IPS DF 4.7 (cell line): ENCODE measurements at regions not wholly inside any gene's neighbourhood (a gene's known extent, or its start where the extent isn't known, plus 50 kb on each side); places are given as distances from the start of the nearest gene placed in this dataset.
"Not testable (repeated sequence)": the region's sequence is repeated elsewhere in the genome, so short reads cannot be mapped to it uniquely, and the experiment has no call there.

Experiments used
- DNase-seq: peaks from one replicate; pipeline ENCODE4 v3.0.0-alpha.2; 2013; ENCODE audit warnings: low spot score; ENCODE audit errors: extremely low read depth

- no peak for DNase-seq
Observed at GRCh38 chrX:1140236-1140681, 72.2 kb downstream of the CRLF2 start.

- DNase-seq = no peak
Observed at GRCh38 chrX:1139185-1139500, 73.3 kb downstream of the CRLF2 start.

- DNase-seq = no peak
Observed at GRCh38 chrX:1138476-1139184, 73.8 kb downstream of the CRLF2 start.

GRCh38 chrX:1137531-1137930 lies 74.9 kb downstream of the CRLF2 start:
- DNase-seq = no peak

GRCh38 chrX:1136582-1136981 lies 75.9 kb downstream of the CRLF2 start:
- DNase-seq = not testable (repeated sequence)

GRCh38 chrX:1134976-1135375 lies 77.5 kb downstream of the CRLF2 start:
- DNase-seq = no peak

GRCh38 chrX:1134156-1134555 lies 78.3 kb downstream of the CRLF2 start:
- DNase-seq = no peak

GRCh38 chrX:1126738-1127137 lies 85.7 kb downstream of the CRLF2 start:
- DNase-seq = no peak

GRCh38 chrX:1124531-1124930 lies 87.9 kb downstream of the CRLF2 start:
- DNase-seq = no peak

- not testable (repeated sequence) for DNase-seq
Observed at GRCh38 chrX:1122851-1123250, 89.6 kb downstream of the CRLF2 start.

GRCh38 chrX:1119275-1119674 lies 93.2 kb downstream of the CRLF2 start:
- no peak for DNase-seq

- DNase-seq = no peak
Observed at GRCh38 chrX:1118572-1119199, 93.8 kb downstream of the CRLF2 start.

GRCh38 chrX:1115411-1115810 lies 97.0 kb downstream of the CRLF2 start:
- not testable (repeated sequence) for DNase-seq

- no peak for DNase-seq
Observed at GRCh38 chrX:1112321-1112720, 100.1 kb downstream of the CRLF2 start.

- DNase-seq = no peak
Observed at GRCh38 chrX:1111601-1112300, 100.7 kb downstream of the CRLF2 start.

- no peak for DNase-seq
Observed at GRCh38 chrX:1109580-1110119, 102.8 kb downstream of the CRLF2 start.

- no peak for DNase-seq
Observed at GRCh38 chrX:1108501-1109445, 103.7 kb downstream of the CRLF2 start.

GRCh38 chrX:1106478-1107210 lies 105.8 kb downstream of the CRLF2 start:
- no peak for DNase-seq

- DNase-seq = no peak
Observed at GRCh38 chrX:1105671-1106419, 106.6 kb downstream of the CRLF2 start.

- not testable (repeated sequence) for DNase-seq
Observed at GRCh38 chrX:1105031-1105430, 107.4 kb downstream of the CRLF2 start.
